Left renal pelvis (tissue), 4 donors: ENCODE measurements at regions not wholly inside any gene's neighbourhood (a gene's known extent, or its start where the extent isn't known, plus 50 kb on each side); places are given as distances from the start of the nearest gene placed in this dataset.
A peak's percentile ranks its signal among the peaks of the same experiment; 100 is the strongest.
"Not testable (repeated sequence)": the region's sequence is repeated elsewhere in the genome, so short reads cannot be mapped to it uniquely, and the experiment has no call there.

Source experiments
- DNase-seq, 4 donors: peaks; one replicate each; pipeline ENCODE4 v3.0.0-alpha.2; 2013; ENCODE audit warnings: low read depth in 4 of 4, low spot score in 3 of 4

DNA sequence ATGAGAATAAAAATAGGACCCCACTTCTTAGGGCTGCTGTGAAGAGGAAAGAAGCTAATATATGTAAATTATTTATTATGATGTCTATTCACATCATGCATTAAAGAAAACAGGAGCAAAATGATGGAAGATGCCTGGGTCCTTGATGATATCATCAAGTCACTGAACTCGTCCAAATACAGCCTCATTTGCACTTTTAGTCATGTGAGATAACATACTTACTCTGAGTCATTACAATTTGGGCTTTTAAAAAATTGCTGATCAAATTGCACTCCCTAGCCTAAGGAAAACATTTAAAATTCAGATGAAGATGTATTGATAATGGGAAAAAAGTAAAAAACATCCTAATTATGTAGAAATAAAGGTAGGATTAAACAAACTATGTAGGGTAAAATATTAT is 302.7 kb upstream of the CCL2 start:
- no peak for DNase-seq

DNA sequence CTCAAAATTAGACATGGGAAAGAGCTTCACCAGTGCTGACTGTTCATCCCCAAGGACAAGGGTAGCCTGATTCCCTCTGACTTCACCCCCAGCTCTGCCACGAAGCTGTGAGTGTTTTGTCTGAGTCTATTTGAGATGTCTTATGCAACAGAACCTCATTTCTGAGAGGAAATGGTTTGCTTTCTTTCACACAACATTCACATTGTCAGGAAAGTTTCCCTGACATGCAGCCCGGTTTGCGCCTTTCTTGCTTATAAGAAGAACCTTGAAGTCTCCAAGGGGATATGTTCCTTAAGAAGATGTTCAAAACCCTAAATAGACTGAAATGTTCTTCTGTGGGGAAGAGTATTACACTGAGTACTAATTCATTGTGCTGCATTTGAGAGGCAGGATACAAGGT is 300.5 kb upstream of the CCL2 start:
- no peak for DNase-seq

DNA sequence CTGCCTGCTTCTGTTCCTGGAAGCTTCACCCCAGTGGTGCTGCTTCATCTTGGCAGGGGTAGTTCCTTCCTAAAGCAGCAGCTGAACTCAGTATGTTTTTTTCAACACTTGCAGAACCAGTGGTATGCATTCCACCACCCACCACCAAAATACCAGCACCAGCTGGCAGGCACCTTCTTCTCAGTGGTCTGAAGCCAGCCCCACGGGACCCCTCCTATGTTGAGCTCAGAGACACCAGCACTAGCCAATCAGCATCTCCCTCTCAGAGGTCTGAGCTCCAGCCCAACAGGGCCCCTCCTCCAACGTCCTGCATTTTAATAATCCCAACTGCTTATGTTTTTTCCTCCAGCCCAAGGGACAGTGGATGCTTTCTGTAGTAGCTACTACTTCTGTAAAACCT is 299.6 kb upstream of the CCL2 start:
- no peak for DNase-seq

DNA sequence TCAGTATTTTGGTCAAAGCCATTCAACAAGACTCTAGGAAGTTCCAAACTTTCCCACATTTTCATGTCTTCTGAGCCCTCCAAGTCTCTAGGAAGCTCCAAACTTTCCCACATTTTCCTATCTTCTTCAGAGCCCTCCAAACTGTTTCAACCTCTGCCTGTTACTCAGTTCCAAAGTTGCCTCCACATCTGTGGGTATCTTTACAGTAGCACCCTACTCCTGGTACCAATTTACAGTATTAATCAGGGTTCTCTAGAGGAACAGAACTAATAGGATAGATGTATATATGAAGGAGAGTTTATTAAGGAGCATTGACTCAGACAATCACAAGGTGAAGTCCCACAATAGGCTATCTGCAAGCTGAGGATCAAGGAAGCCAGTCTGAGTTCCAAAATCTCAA is 296.0 kb upstream of the CCL2 start:
- not testable (repeated sequence) for DNase-seq

DNA sequence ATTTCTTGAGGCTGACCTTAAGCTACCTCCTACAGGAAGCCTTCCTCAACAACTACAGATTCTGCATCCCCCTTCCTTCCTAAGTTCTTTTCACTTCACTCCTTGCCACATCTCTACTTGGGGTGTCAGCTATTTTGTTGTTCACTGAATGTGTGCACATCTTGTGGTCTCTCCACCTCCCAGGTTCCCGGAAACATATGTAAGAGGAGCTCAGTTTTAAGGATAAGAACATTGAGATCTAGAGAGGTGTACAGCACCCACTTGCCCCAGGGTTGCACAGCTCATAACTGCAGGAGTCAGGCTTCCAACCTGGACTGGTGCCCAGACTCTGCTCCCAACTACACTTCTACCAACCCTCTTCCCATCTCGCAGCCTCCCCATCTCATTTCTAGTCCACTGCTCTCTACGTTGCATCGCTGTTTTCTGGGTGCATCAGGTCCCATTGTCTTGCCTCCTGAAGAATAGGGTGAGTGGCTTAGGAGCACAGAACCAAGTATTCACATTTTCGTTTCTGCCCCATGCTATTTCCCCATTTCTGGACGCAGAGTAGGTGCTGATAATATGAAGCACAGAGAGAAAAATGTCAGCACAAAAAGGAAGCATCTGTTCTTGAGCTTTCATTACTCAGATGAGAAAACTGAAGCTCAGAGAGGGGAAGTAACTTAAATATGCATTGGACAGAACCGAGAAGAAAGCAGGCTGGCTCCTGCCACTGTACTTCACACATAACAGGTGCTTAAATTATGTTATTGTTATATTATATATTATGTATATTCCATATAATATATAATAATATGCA is 292.0 kb upstream of the CCL2 start:
- no peak for DNase-seq

DNA sequence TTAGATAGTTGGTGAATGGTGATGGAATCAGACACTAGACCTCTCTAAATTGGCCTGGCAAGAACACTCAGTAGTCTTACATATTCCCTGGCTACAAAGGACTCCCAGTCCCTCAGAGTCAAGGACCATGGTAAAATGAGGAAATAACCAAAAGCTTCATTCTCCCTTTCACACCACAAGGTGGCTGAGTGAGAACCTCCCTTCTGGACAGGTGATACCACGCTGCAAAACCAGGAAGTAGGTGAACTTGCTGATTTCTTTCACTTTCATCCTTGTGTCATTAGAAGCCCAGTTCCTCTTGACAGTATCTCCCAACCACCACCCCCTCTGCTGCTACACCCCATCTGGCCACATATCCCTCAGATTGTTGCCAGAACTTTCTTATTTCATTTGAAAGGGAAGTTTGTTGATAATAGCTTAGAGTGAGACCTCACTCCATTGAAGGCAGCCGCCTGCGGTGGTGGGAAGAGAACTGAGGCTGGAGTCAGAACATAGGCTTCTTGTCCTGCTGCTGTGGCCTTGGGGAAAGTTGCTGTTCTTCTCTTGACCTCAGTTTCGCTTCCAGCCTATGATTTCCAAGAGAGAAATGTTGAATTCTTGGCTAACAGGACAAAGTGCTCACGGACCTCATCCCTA is 290.6 kb upstream of the CCL2 start:
- DNase-seq, result no peak

DNA sequence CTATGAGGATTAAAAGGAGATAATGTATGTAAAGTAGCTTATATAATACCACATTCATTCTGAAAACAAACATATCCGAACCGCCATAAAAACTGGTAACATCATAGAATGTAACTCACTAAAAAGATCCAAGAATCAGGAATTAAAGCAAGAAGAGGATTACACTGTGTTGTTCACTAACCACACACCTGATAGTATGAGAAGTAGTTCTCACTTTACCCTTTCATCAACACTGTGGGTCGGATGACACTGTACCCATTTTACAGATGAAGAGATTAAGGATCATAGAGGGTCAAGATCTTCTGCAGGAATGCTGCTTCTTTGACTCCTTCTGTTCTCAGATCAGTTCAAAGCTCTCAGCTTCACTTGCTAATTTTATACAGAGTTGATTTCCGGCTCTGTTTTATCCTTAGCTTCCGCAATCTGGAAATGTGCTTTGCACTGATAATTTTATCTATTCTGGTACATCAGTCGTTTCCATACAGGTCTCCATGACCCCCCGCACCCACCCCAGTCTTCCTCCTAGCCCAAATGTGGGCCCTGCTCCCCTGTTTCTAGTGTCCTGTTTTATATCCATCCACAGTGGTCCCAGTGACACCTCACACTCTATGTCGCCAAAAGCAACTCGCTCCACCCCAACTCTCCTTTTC is 288.6 kb upstream of the CCL2 start:
- no peak for DNase-seq

DNA sequence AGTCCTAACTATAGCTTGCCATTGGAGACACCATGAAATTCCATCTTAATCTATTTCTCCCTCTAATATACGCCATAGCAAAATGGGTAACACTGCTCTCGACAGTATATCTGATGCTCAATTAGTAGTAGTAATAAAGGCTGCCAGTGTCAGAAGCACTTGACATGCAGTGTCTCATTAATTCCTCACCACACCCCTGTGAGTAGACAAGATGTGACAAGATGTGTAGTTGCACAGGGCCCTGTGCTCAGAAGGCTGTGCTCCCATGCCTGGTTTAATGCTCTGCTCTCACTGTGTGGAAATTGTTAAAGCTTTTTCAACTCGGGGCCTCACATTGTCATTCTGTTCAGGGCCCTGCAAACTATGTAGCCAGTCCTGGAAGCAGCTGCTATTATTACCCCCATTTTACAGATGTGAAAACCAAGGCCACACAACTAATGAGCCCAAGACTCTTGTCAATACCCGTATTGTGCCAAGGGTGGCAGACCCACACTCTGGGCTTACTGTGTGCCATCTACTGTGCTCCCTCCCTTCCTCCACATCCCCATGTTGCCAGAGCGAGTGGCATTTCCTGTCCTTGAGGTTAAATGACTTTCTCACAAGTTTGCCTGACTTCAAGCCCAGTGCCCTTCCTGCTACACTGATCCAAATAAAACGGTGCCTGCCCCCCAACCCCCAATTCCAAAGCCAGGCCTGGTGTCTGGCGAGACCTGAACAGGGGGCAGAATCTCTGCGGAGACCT is 287.3 kb upstream of the CCL2 start:
- DNase-seq, result no peak

DNA sequence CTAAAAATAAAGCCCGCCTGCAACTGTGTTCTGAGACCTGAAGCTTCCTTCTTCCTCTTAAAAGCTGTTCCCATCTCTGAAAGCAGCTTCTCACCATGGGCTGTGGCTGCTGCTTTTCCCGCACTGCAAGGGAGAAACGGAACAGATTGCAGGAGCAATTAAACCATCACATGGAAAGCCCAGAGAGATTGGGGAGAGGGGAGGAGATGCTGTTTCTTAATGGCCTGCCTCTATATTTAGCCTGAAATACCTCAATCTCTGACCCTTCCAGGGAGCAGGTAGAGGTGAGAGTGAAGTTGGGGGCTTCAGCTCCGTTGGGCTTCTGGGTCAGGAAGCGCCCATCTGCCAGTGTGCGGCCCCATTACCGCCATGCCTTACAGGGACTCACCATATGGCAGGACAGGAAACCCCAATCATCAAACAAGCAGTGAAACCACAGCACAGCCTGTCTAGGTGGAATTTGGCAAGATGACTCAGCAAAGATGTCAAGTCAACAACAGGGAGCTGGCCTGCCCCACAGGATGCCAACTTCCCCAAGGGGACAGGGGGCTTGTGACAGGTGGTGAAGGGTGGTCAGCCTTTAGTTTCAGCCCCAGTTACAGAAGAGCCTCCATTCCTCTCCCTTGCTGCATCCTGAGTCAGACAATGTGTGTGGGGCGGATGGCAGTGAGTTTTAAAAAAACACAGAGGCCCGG is 286.6 kb upstream of the CCL2 start:
- no peak for DNase-seq

DNA sequence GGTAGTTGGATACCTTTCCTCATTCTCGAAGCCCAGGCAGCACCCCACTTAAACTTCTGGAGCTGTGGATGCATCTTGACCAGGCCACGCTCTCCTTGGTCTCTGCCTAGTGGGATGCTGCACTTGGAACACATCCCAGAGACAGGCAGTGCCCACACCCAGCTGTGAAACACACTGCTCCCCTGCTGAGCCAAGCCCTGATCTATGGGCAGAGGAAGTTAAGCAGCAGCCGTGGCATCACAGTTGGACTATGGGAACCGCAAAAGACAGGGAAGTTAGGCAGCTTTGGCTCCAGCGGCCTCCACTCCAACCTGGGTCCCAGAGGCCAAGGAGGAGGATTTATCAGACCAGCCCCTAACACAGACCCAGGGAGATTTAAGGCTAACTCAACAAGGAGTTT is 284.8 kb upstream of the CCL2 start:
- no peak for DNase-seq

DNA sequence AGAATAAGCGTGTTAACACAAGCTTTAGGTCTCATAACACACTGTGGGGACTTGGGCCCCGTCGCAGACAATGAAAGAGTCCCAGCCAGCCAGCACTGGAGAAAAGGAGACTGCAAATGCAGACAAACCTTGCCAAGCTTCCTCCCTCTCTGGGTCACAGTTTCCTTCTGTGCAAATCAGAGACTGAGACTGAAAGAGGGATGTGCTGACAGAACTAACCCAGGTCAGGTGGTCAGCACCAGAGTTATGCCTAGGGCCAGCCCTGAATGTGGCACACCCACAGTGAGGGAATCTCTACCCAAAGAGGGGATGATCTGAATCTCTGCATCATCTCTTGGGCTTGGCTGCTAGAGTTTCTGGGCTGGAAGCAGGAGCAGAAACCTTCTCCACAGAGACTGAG is 282.3 kb upstream of the CCL2 start:
- no peak for DNase-seq

DNA sequence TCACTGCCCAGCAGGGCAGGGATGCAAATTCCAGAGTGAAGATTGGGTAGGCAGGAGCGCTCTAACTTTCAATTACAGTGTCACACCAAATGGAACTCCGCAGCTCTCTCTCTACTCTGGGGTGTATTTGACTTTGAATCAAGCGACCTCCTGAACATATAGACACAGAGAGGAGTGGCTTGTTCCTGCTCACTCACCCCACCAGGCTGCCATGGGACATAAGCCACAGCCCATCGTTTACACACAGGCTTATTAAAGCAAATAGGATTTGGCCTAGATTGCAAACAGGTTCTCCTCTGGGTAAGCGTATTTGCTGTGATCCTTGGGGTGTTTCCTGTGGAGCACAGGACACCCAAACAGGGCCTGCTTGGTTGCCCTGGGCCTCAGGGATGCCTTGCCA is 281.6 kb upstream of the CCL2 start:
- no peak for DNase-seq

DNA sequence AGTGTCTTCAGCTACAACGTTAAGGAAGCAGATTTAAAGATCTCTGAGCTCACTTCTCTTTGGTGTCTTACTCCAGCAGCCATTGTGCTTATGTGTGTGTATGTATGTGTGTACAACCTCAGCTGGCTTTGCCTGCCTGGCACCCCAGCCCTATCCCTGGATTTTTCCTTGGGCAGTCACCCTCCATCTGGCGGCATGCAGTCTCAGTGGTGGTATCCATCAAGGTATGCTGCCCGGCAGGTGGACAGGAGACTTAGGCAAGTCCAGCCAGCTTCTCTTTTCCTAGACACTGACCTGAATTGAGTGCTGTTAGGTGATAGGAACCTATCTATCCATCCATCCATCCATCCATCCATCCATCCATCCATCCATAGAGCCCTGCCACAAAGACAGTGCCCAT is 280.8 kb upstream of the CCL2 start:
- no peak for DNase-seq

DNA sequence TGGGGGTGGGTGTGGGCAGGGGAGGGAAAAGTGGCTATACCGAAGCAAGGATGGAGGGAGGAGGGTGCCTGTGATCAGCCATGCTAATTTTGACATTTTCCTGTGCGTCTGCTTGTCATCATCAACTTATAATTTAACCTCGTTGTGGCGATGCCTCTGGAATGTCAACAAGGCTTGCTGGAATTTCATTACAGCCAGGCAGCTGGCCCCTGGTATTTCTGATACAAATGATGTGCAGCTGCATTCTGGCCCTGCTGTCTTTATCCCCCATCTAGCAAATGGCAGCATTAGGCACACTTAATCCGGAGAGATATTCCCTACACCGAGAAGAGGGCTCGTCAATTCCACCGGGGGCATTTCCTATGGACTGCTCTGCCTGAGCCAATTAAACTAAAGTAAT is 278.3 kb upstream of the CCL2 start:
- DNase-seq, result no peak

DNA sequence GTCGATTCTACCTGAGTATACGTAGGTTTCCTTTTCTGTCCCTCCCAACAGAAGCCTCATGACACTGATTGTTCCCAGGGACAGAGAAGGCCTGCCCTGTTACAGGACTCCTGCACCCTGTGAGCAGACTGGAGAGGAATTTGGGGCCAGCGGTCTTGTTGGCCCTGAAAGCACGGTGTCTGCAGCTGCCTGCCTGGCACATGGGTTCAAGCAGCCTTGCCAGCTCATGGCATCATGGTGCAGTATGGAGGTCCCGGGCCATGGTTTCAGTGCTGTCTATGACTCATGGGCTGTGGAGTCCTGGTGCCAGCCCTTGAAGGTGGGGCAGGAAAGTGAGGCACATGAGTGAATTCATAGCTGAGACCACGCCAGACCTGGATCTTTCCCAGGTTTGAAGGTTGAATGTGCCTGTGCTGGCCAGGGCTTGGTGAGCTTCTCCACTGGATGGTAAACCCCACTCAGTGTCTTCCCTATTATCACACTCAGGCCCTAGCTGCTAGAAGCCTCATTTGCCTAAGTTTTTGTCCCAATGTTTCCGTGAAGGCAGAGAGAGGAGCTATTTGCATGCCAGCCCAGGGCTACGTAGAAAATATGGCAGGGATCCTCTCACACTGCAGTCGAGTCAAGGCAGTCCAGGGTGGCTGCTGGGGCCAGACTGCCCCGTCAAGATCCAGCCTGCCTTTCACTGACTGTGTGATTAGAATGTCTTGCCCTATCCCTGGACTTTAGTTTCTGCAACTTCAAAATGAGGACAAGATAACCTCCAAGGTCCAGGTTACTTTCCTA is 277.2 kb upstream of the CCL2 start:
- no peak for DNase-seq

DNA sequence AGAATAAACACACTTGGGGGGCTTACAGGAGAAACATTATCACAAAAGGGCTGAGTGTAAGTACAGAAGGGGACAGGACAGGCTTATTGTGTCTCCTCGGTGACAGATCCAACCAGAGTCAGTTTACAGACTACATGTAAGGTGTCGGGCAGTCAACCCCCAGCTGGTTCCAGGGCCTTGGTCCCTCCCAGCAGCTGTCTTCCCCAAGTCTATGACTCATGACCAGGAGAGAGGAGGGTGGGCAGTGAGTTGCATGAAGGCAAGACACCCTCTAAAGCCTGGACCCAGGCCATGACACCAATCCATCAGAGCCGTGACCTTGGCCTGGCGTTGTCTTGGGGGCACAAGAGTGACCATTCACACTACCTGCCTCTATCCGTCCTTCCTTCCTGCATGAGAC is 276.2 kb upstream of the CCL2 start:
- DNase-seq, result no peak

DNA sequence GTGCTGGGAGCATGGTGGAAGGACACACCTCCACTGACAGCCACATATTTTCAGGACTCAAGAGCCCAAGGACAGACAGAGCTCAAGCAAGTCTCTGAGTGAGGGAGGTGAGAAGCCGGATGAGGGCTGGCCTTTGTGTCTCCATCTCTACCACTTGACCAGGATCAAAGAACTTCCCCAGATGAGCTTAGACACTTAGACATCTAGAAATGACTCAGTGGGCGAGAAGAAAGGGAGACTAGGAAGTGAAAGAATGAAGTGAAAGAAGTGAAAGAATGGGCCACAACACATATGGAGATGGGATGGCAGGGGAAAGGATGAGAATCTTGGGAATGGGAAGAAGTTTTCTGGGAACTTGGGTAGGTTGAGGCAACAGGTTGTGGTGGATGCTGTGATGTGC is 274.9 kb upstream of the CCL2 start:
- DNase-seq, result no peak

DNA sequence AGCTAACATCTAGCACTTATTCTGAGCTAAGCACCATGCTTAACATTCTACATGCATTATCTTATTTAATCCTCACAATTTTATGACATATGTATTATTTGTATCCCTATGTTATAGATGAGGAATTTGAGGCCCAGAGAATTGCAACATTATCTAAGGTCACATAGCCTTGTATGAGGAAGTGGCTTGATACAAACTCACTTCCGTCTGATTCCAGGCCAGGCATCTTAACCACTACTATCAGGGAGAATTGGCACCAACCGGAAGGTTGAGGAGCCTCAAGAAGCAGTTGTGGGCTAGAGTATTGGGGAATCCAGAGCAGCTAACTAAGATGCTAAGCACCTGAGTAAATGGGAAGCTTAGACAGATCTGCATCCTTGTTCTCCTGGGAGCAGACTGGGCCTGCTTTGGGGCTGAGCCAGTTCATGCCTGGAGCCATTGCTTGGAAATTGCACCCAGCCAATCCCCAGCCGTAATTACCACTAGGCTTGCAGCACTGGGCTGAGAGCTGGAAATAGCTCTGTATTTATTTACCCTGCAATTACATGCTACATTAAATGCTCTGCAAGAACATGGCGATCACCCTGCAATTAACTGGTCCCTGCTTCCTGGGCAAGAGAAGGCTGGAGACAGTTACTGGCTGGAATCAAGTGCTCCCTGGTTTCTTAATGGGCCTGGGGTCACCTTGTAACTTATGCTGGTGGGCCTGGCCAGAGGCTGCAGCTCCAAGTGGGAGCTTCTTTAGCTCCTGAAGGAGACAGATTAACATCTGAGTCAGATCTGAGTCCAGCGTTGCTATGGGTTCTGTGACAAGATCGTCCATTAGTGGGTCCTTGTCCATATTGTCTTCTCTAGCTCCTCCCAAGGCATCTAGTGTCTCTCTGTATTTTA is 273.1 kb upstream of the CCL2 start:
- peak in 3 of 4 donors; percentile 3 to 6 (median 5) for DNase-seq

DNA sequence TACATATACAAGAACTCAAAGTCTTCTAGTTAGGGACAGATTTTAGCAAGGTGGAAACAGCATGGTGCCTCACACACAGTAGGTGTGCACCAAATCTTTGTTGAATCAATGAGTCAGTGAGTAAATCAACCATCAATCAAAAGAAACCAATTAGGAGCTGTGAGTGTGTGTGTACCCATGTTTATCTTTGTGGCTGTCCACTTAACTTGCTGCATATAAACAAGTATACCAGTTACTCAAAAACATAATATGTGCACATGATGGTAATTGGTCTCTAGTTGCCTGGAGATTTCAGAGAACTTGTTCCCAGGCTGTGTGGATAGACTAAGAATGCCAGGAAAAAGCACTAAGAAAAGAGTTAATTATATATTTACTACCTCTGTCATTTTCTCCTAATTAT is 272.2 kb upstream of the CCL2 start:
- no peak for DNase-seq
